ENCODE measurements at regions not wholly inside any gene's neighbourhood (a gene's known extent, or its start where the extent isn't known, plus 50 kb on each side); places are given as distances from the start of the nearest gene placed in this dataset.

GRCh38 chr11:32210556-32210955 is 119.7 kb downstream of the RCN1 start:
- DNase-seq: peak; percentile 6

DNA sequence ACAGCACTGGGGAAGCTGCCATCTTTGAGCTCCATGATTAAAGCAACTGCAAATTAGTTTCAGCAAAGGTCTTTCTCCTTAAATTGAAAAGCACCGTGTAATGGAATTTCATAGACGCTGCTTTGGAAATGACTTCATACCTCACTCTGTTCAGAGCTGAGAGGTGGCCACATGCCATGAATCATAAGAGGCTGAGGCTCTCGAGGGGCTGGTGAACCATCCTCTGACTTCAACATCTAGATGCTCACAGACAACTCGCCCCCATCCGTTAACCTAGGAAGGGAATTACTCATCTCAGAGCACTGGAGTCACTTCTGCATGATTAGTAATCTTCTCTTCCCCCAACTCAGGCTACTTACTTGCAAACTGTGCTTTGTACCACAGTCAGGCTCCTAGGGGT is 122.3 kb downstream of the RCN1 start:
- peak; percentile 21 for DNase-seq

GRCh38 chr11:32215157-32215556 is 124.3 kb downstream of the RCN1 start:
- DNase-seq: no peak

DNA sequence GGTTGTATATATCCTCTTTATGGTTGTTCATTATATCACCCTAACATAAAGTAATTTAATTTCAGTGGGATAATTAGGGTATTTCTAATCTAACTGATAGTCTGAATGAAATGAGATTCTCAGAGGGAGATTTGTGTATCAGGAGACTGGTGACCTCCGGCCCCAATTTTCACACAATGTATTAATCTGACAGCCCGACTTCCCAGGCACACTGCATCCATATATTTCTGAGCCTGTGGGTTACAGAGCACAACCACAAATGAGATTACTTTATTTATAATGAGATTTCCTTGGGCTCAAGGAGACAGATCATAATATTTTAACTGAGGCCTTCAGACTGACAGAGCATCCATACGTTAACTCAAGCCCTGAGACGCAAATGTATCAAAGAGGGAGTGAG is 125.9 kb downstream of the RCN1 start:
- no peak for DNase-seq

- no peak for DNase-seq
These were observed 128.4 kb downstream of the RCN1 start for GRCh38 chr11:32219320-32219719.

DNA sequence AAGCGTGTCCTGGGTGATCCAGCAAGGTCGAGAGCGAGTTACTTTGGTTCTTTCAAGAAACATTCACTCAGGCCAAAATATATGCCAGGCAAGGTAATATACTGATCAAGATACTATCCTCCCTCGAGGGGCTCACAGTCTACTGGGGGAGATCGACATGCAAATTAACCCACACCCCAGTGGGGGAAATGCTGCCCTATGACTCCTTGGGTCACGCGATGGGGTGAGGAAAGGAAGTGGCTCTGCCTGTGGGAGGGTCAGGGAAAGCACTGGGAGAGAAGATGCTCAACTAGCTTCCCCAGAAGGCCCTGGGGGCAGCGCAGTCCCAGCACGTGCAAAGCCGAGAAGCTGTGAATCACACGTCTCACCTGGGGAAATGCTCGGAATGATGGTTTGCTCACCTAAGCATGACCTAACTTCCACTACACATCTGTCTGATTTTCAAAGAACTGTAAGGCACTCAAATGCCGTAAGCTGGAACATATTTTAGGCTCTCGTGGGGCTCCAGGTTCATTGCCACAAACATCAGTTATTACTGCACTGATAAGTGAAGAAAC is 130.7 kb downstream of the RCN1 start:
- DNase-seq: no peak

GRCh38 chr11:32224580-32224979 is 133.7 kb downstream of the RCN1 start:
- DNase-seq: no peak

GRCh38 chr11:32225571-32226285 is 134.9 kb downstream of the RCN1 start:
- DNase-seq: no peak

DNA sequence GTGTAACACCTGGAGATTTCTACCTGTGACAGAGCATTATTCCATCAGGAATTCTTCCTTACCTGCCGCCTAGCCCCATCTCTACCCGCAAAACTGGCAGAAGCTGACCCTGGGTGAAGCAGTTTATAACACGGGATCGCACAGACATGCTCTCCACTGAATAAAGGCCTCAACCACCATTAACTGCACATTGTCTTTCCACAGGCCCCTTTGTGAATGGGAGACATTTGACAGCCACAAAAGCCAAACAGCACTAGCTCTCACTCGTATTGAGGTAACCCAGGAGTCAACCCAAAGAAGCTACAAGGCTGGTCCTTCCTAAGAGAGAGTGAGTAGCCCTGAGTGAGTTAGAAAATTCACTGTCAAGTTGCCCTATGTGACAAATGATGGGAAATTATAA is 135.6 kb downstream of the RCN1 start:
- DNase-seq: no peak

DNA sequence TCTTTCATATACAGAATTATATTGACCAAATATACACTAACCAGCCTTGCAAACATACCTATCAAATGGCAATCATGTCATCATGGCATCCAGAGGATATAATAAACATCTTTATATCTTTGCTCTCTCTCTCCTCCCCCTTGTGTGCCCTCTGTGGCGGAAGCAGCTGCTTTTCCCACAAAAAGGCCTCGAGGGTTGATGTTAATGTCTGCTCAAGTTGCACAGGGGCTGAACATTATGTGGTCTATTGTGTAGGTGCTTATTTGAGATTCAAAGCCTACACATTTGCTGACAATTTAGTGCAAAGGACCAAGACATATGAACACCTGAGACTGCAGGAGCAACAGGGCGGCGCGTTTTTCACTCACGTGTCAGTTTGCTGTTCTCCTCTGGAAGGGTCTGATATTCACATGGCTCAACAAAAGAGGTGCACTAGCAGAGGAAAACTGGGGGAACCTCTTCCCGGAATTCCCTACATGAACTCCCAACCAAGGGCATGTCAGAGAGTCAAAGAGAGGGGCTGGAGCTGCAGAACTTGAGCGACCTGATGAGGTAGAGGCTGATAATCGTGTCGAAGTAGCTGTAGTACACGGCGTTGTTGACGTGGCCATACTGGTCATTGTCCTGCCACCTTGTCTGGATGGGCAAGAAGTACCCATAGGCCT is 138.8 kb downstream of the RCN1 start:
- no peak for DNase-seq

- DNase-seq: no peak
These were observed 141.1 kb downstream of the RCN1 start for GRCh38 chr11:32231909-32232493.

GRCh38 chr11:32232516-32232915 is 141.6 kb downstream of the RCN1 start:
- no peak for DNase-seq

DNA sequence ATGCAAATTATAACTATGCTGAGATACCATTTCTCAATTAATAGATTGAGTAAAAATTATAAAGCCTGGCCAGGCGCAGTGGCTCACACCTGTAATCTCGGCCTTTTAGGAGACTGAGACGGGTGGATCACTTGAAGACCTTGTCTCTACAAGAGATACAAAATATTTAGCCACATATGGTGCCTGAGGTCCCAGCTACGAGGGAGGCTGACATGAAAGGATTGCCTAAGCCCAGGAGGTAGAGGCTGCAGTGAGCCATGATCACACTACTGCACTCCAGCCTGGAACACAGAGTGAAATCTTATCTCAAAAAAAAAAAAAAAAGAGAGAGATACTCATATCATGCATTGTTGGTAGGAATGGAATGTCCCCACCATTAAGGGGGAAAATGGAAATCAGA is 142.4 kb downstream of the RCN1 start:
- no peak for DNase-seq

DNA sequence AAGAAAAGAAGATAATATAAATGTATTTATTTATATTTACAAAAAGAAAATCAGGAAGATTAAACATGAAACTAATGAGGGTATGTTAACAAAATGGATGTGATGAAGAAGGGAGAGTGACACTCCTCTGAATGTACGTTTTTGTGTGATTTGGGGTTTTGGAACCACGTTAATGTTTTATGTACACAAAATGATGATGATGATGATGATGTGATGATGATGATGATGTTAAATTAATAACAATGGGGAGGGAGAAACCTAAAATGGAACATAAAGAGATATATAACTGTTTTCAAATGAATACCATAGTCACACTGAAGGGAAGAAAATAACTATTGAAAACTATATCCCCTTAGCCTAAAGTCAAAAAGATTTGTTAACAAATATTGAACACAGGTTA is 143.1 kb downstream of the RCN1 start:
- no peak for DNase-seq

GRCh38 chr11:32244453-32244852 is 153.6 kb downstream of the RCN1 start:
- no peak for DNase-seq

DNA sequence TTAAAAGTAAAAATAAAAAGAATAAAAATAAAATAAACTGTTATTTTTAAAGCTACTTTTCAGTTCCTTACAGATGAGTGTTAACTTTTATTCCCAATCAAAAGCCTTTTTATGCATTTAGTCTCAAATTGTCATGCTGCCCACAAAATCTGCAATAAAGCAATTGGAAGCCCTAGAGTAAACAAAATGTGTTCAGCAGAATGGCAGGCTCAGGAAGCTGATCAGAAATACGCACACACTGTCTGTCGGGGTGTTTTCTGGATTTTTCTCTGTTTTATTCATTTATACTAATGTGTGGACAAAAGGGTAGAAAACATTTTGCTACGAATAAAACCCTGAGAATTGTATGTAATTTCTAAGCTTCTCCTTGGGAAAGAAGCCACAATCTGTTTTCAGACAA is 162.8 kb downstream of the RCN1 start:
- no peak for DNase-seq

GRCh38 chr11:32255841-32256240 is 165.0 kb downstream of the RCN1 start:
- no peak for DNase-seq

GRCh38 chr11:32256466-32256865 is 165.6 kb downstream of the RCN1 start:
- no peak for DNase-seq

- DNase-seq: no peak
These were observed 168.8 kb downstream of the RCN1 start for GRCh38 chr11:32259641-32260081.

GRCh38 chr11:32262367-32262766 is 171.5 kb downstream of the RCN1 start:
- no peak for DNase-seq

GRCh38 chr11:32265911-32266310 is 169.4 kb downstream of the WT1 start:
- DNase-seq: no peak

- DNase-seq: no peak
These were observed 168.7 kb downstream of the WT1 start for GRCh38 chr11:32266601-32267000.

DNA sequence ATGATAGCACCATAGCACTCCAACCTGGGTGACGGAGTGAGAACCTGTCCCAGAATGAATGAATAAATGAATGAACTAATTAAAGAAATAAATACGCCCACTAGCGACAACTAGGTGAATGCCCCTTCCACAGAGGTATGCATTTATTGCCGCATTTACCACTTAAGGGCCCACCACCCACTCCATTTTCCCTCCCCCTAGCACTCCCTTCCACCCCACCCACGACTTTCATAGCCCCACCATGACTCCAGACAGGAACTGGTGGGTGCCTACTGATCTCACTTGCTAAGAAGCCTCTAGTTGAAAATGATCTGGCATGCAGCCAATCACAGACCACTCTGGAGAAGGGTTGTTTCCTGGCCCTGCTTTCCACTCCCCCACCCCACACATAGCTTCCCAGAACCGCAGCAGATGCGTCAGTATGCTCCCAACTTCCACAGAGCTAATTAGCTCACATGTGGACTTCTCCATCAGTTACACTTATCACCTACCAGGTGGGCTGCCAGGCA is 167.6 kb downstream of the WT1 start:
- no peak for DNase-seq

GRCh38 chr11:32273931-32274330 is 161.4 kb downstream of the WT1 start:
- DNase-seq: no peak

Measured in GOT3 (cell line).